ENCODE measurements at regions not wholly inside any gene's neighbourhood (a gene's known extent, or its start where the extent isn't known, plus 50 kb on each side); places are given as distances from the start of the nearest gene placed in this dataset.

GRCh38 chr3:13716540-13717221 is 163.2 kb downstream of the WNT7A start:
- ATAC-seq (ENCODE audit: insufficient read depth, low FRiP score) (no peak), DNase-seq (no peak)
- TF ChIP-seq CTCF (IDR thresholded peaks at IDR 0.05; ENCODE audit: control extremely low read depth, extremely low read depth) = no peak

GRCh38 chr3:13715961-13716360 is 163.9 kb downstream of the WNT7A start:
- DNase-seq (no peak), ATAC-seq (ENCODE audit: insufficient read depth, low FRiP score) (no peak)
- no peak overlapping the region for H3K4me3 ChIP-seq
- no peak overlapping the region for H3K9ac ChIP-seq (ENCODE audit: insufficient read depth in 1 of 2, low read length in 2 of 2)
- no peak for TF ChIP-seq CTCF (IDR thresholded peaks at IDR 0.05; ENCODE audit: control extremely low read depth, extremely low read depth)
- no peak overlapping the region for H3K27ac ChIP-seq (ENCODE audit: low read depth in 1 of 2, low read length in 1 of 2)
- no peaks in the 10 kb centered on the region for H3K36me3 ChIP-seq (ENCODE audit: control insufficient read depth in 4 of 4, insufficient read depth in 4 of 4, low read length in 4 of 4)
- no peaks in the 10 kb centered on the region for H3K27me3 ChIP-seq (ENCODE audit: control insufficient read depth in 3 of 3, insufficient read depth in 3 of 3, low read length in 2 of 3)
- 91 to 92% methylated on average over 4 of the region's 4 CpGs for WGBS, 2 donors
- H3K9me3 ChIP-seq (ENCODE audit: control insufficient read depth in 4 of 4, insufficient read depth in 3 of 4, low read length in 3 of 4) = peaks cover 0 to 19% (median 5%) of the 10 kb centered on the region in 4 donors
- no peaks in the 10 kb centered on the region for H3K4me1 ChIP-seq (ENCODE audit: control insufficient read depth in 5 of 5, insufficient read depth in 5 of 5, low read length in 5 of 5)

More at GRCh38 chr3:13716540-13717221, 163.2 kb downstream of the WNT7A start:
- Histone ChIP-seq H3K9ac (ENCODE audit: insufficient read depth in 1 of 2, low read length in 2 of 2) (no peak overlapping the region), H3K4me1 (ENCODE audit: control insufficient read depth in 5 of 5, insufficient read depth in 5 of 5, low read length in 5 of 5) (no peaks in the 10 kb centered on the region), H3K27me3 (ENCODE audit: control insufficient read depth in 3 of 3, insufficient read depth in 3 of 3, low read length in 2 of 3) (no peaks in the 10 kb centered on the region), H3K36me3 (ENCODE audit: control insufficient read depth in 4 of 4, insufficient read depth in 4 of 4, low read length in 4 of 4) (no peaks in the 10 kb centered on the region), H3K9me3 (ENCODE audit: control insufficient read depth in 4 of 4, insufficient read depth in 3 of 4, low read length in 3 of 4) (peaks cover 0 to 15% (median 5%) of the 10 kb centered on the region in 4 donors), H3K27ac (ENCODE audit: low read depth in 1 of 2, low read length in 1 of 2) (no peak overlapping the region), H3K4me3 (no peak overlapping the region)
- 84 to 92% methylated on average over 7 of the region's 7 CpGs for WGBS, 2 donors

GRCh38 chr3:13715167-13715954 is 164.5 kb downstream of the WNT7A start:
- 86 to 87% methylated on average over 4 of the region's 4 CpGs for WGBS, 2 donors
- no peaks in the 10 kb centered on the region for H3K36me3 ChIP-seq (ENCODE audit: control insufficient read depth in 4 of 4, insufficient read depth in 4 of 4, low read length in 4 of 4)
- DNase-seq = no peak
- H3K27me3 ChIP-seq (ENCODE audit: control insufficient read depth in 3 of 3, insufficient read depth in 3 of 3, low read length in 2 of 3) = no peaks in the 10 kb centered on the region
- ATAC-seq (ENCODE audit: insufficient read depth, low FRiP score) = no peak
- H3K4me3 ChIP-seq = no peak overlapping the region
- H3K4me1 ChIP-seq (ENCODE audit: control insufficient read depth in 5 of 5, insufficient read depth in 5 of 5, low read length in 5 of 5) = no peaks in the 10 kb centered on the region
- H3K9me3 ChIP-seq (ENCODE audit: control insufficient read depth in 4 of 4, insufficient read depth in 3 of 4, low read length in 3 of 4) = peaks cover 0 to 19% (median 6%) of the 10 kb centered on the region in 4 donors
- no peak overlapping the region for H3K9ac ChIP-seq (ENCODE audit: insufficient read depth in 1 of 2, low read length in 2 of 2)
- TF ChIP-seq CTCF (IDR thresholded peaks at IDR 0.05; ENCODE audit: control extremely low read depth, extremely low read depth) = no peak
- H3K27ac ChIP-seq (ENCODE audit: low read depth in 1 of 2, low read length in 1 of 2) = no peak overlapping the region
